Loucy (cell line): ENCODE measurements at regions not wholly inside any gene's neighbourhood (a gene's known extent, or its start where the extent isn't known, plus 50 kb on each side); places are given as distances from the start of the nearest gene placed in this dataset.

Experiments used
- H2AFZ ChIP-seq: fragments of 200-600 bp; sonication (generic); 2 replicates; pipeline ENCODE4 v1.6.0; 2016; ENCODE audit warnings: antibody characterized with exemption, mild to moderate bottlenecking, low read length, moderate library complexity
- H3F3A ChIP-seq: fragments of 200-600 bp; 2 replicates; pipeline ENCODE4 v1.6.0; 2016; ENCODE audit warnings: antibody characterized with exemption, low read depth, mild to moderate bottlenecking
- H3K27me3 ChIP-seq: fragments of 200-600 bp; sonication (generic); 2 replicates; pipeline ENCODE4 v1.6.1; 2014; ENCODE audit warnings: low read length, mild to moderate bottlenecking; ENCODE audit not compliant: insufficient read depth, poor library complexity, severe bottlenecking
- H3K36me3 ChIP-seq: fragments of 200-600 bp; sonication (generic); 2 replicates; pipeline ENCODE4 v1.6.1; 2016; ENCODE audit warnings: low read length; ENCODE audit not compliant: insufficient read depth
- H3K4me1 ChIP-seq: fragments of 200-600 bp; sonication (generic); 2 replicates; pipeline ENCODE4 v1.5.1; 2014; ENCODE audit warnings: low read length, mild to moderate bottlenecking; ENCODE audit not compliant: insufficient read depth, poor library complexity, severe bottlenecking
- H3K4me2 ChIP-seq: fragments of 200-600 bp; sonication (generic); 2 replicates; pipeline ENCODE4 v1.6.0; 2014; ENCODE audit warnings: antibody characterized with exemption, low read length, low read depth, mild to moderate bottlenecking; ENCODE audit not compliant: poor library complexity, severe bottlenecking
- H3K4me3 ChIP-seq: fragments of 200-600 bp; sonication (generic); 2 replicates; pipeline ENCODE4 v1.5.1; 2014; ENCODE audit warnings: low read length, mild to moderate bottlenecking, mixed read lengths; ENCODE audit not compliant: poor library complexity, severe bottlenecking
- H3K79me2 ChIP-seq: fragments of 200-600 bp; sonication (generic); 2 replicates; pipeline ENCODE4 v1.6.1; 2014; ENCODE audit warnings: low read length; ENCODE audit not compliant: insufficient read depth
- H3K9ac ChIP-seq: fragments of 200-600 bp; sonication (generic); 2 replicates; pipeline ENCODE4 v1.6.0; 2014; ENCODE audit warnings: mild to moderate bottlenecking, low read depth, low read length, moderate library complexity; ENCODE audit not compliant: poor library complexity, severe bottlenecking
- H3K9me2 ChIP-seq: fragments of 200-600 bp; sonication (generic); replicated peaks from 2 replicates; pipeline ENCODE4 v1.6.1; 2016; ENCODE audit warnings: low read depth, low read length, mixed read lengths
- H3K9me3 ChIP-seq: fragments of 200-600 bp; sonication (generic); 2 replicates; pipeline ENCODE4 v1.6.1; 2014; ENCODE audit warnings: mild to moderate bottlenecking, antibody characterized with exemption, low read length, low read depth; ENCODE audit not compliant: insufficient read depth
- H4K20me1 ChIP-seq: fragments of 200-600 bp; sonication (generic); 2 replicates; pipeline ENCODE4 v1.6.0; 2014; ENCODE audit warnings: antibody characterized with exemption, low read length, mild to moderate bottlenecking; ENCODE audit not compliant: insufficient read depth, poor library complexity, severe bottlenecking
- CTCF ChIP-seq: fragments of 200-600 bp; sonication (generic); conservative IDR thresholded peaks from 2 replicates; pipeline ENCODE4 v1.5.1; 2014; ENCODE audit warnings: mild to moderate bottlenecking, antibody characterized with exemption, low read length
- EZH2phosphoT487 ChIP-seq: fragments of 200-600 bp; IDR thresholded peaks from 2 replicates; pipeline ENCODE4 v1.6.1; 2018; ENCODE audit warnings: antibody characterized with exemption, mild to moderate bottlenecking, moderate library complexity, borderline replicate concordance

DNA sequence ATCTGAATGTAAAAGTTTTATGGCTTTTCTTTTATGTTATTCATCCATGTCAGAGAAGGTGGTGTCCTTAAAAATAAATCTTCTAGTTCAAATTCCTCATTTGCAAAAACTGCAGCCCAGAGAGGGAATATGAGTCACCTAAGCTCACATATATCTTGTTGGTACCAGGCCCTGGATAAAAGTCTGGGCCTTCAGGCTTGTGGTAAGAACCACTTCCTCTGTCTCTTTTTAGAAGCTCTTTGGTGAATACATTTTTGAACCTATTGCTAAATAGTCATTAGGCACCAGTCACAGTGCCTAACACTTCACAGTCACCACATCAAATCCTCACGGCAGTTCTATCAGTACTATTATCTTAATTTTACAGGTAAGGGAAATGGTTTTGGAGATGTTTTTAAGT lies 199.2 kb downstream of the KCNS3 start:
- no peak overlapping the region for H2AFZ ChIP-seq
- no peaks in the 10 kb centered on the region for H3K4me1 ChIP-seq
- H3F3A ChIP-seq, result no peaks in the 10 kb centered on the region
- no peak overlapping the region for H3K4me3 ChIP-seq
- no peaks in the 10 kb centered on the region for H3K36me3 ChIP-seq
- no peak overlapping the region for H3K4me2 ChIP-seq
- H3K9me3 ChIP-seq, result no peaks in the 10 kb centered on the region
- peaks cover 7% of the 10 kb centered on the region for H3K27me3 ChIP-seq
- H4K20me1 ChIP-seq, result no peaks in the 10 kb centered on the region
- no peaks in the 10 kb centered on the region for H3K9me2 ChIP-seq
- no peak overlapping the region for H3K9ac ChIP-seq
- TF ChIP-seq EZH2phosphoT487 (no peak), CTCF (no peak)
- H3K79me2 ChIP-seq, result no peaks in the 10 kb centered on the region

DNA sequence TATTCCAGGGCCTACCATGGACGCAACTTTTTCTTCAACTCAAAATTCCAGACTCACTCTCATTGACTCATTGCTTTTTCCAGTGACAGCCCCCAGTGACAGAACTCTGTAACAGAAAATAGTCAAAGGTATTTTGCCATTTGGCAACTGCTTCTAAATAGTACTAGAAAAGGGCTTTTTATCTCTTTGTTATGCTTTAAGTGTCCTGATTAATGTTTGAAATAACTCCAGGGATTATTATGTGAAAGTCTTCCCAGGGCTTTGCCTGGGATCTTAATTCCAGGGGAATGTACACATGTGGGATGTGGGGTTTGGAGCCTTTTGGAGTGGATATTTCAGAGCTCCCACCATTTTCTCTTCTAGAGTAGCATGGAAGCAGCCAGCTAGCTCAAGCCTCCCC lies 198.8 kb downstream of the KCNS3 start:
- TF ChIP-seq EZH2phosphoT487, result no peak
- no peak for TF ChIP-seq CTCF
- no peaks in the 10 kb centered on the region for H3F3A ChIP-seq
- H3K4me3 ChIP-seq, result no peak overlapping the region
- no peaks in the 10 kb centered on the region for H3K9me2 ChIP-seq
- H3K79me2 ChIP-seq, result no peaks in the 10 kb centered on the region
- H3K9me3 ChIP-seq, result no peaks in the 10 kb centered on the region
- H3K36me3 ChIP-seq, result no peaks in the 10 kb centered on the region
- no peaks in the 10 kb centered on the region for H4K20me1 ChIP-seq
- H3K4me2 ChIP-seq, result no peak overlapping the region
- H3K4me1 ChIP-seq, result no peaks in the 10 kb centered on the region
- peaks cover 9% of the 10 kb centered on the region for H3K27me3 ChIP-seq
- H3K9ac ChIP-seq, result no peak overlapping the region
- no peak overlapping the region for H2AFZ ChIP-seq

DNA sequence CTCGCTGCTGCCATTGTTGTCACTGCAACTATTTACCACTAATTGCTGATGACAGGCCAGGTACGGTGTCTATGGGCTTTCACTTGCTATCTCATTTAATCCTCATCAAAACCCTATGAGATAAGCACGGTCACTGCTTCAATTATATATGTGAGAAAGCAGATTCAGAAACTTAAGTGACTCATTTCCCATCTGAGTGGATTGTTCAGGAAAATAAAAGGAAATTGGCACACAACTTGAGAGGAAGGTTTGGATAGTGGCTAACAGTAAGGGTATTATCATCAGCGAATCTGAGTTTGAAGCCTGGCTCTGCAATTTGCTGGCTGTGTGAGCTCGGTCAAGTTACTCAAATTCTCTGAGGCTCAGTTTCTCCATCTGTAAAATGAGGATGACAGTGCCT lies 196.0 kb downstream of the KCNS3 start:
- Histone ChIP-seq H3K9ac (no peak overlapping the region), H3K4me1 (no peaks in the 10 kb centered on the region), H3K9me3 (no peaks in the 10 kb centered on the region), H4K20me1 (no peaks in the 10 kb centered on the region), H3K36me3 (no peaks in the 10 kb centered on the region), H3F3A (no peaks in the 10 kb centered on the region), H3K27me3 (peaks cover 9% of the 10 kb centered on the region), H3K9me2 (no peaks in the 10 kb centered on the region), H3K79me2 (no peaks in the 10 kb centered on the region), H2AFZ (no peak overlapping the region), H3K4me3 (no peak overlapping the region), H3K4me2 (no peak overlapping the region)
- TF ChIP-seq EZH2phosphoT487 (no peak), CTCF (no peak)
